ENCODE measurements at regions not wholly inside any gene's neighbourhood (a gene's known extent, or its start where the extent isn't known, plus 50 kb on each side); places are given as distances from the start of the nearest gene placed in this dataset.
"Not testable (repeated sequence)": the region's sequence is repeated elsewhere in the genome, so short reads cannot be mapped to it uniquely, and the experiment has no call there.

DNA sequence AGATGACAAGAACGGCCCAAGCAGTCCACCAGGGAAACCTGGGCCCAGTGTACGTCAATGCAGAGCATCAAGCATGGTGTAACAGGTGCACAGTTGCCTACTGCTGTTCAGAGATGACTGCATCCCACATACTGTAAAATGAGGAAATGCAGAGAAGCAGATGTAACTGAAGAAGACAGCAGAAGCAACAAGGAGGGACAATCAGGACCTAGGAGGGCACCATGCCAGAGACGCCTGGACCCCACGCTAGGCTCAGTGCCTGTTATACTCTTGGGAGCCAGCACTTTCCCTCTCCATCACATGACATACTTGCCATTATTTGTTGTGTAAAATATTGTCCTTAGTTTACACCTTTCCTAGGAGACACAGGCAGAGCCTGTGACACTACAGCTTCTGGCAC lies 57.6 kb upstream of the ZNG1F start:
- H3K9me3 ChIP-seq (ENCODE audit: control insufficient read depth, low read length); H3K36me3 ChIP-seq (ENCODE audit: control insufficient read depth, insufficient read depth, low read length); H3K27me3 ChIP-seq (replicated peaks; ENCODE audit: control insufficient read depth, insufficient read depth, low read length, poor library complexity, severe bottlenecking); H3K4me1 ChIP-seq (ENCODE audit: control insufficient read depth, insufficient read depth, low read length, poor library complexity, severe bottlenecking); H3K4me3 ChIP-seq (ENCODE audit: insufficient read depth, low read depth, low read length, poor library complexity, severe bottlenecking); DNase-seq; H3K27ac ChIP-seq (ENCODE audit: insufficient read depth, low read length, poor library complexity, severe bottlenecking): not testable (repeated sequence)
